Small intestine (tissue), 7 donors: ENCODE measurements at regions not wholly inside any gene's neighbourhood (a gene's known extent, or its start where the extent isn't known, plus 50 kb on each side); places are given as distances from the start of the nearest gene placed in this dataset.

Source experiments
- DNase-seq, 2 donors: peaks; one replicate each; pipeline versions ENCODE4 v3.0.0 to v3.0.0-alpha.2; 2013
- FAIRE-seq: peaks from 2 replicates; lab custom pipeline; 2012; peaks lifted over from hg19 to GRCh38; lab: Jason Lieb, UNC
- H3K27ac ChIP-seq, 3 donors: one replicate each; pipeline ENCODE4 v1.5.1; 2013; ENCODE audit warnings: low read length in 2 of 3, mild to moderate bottlenecking in 2 of 3, control low read depth in 1 of 3, inconsistent platforms in 1 of 3, low read depth in 1 of 3, moderate library complexity in 1 of 3
- H3K27me3 ChIP-seq, 3 donors: one replicate each; pipeline ENCODE4 v1.6.1; 2013; ENCODE audit warnings: low read length in 3 of 3, inconsistent platforms in 1 of 3; ENCODE audit not compliant: control insufficient read depth in 3 of 3, insufficient read depth in 3 of 3
- H3K36me3 ChIP-seq, 3 donors: one replicate each; pipeline ENCODE4 v1.6.1; 2013; ENCODE audit warnings: low read length in 3 of 3, inconsistent platforms in 1 of 3, low read depth in 1 of 3, mild to moderate bottlenecking in 1 of 3, moderate library complexity in 1 of 3; ENCODE audit not compliant: control insufficient read depth in 3 of 3, insufficient read depth in 2 of 3
- H3K4me1 ChIP-seq, 3 donors: one replicate each; pipeline ENCODE4 v1.6.1; 2013; ENCODE audit warnings: low read length in 2 of 3, inconsistent platforms in 1 of 3, low read depth in 1 of 3, mild to moderate bottlenecking in 1 of 3, moderate library complexity in 1 of 3; ENCODE audit not compliant: control insufficient read depth in 3 of 3, insufficient read depth in 2 of 3
- H3K4me3 ChIP-seq, 3 donors: one replicate each; pipeline ENCODE4 v1.5.1; 2013; ENCODE audit warnings: low read length in 3 of 3, control low read depth in 1 of 3, inconsistent platforms in 1 of 3, low read depth in 1 of 3, mild to moderate bottlenecking in 1 of 3, moderate library complexity in 1 of 3
- H3K9me3 ChIP-seq, 2 donors: one replicate each; pipeline ENCODE4 v1.6.1; 2013; ENCODE audit warnings: low read depth in 1 of 2, low read length in 1 of 2; ENCODE audit not compliant: control insufficient read depth in 2 of 2, insufficient read depth in 1 of 2
- WGBS, 3 donors: extraction: QIAGEN DNeasy Blood & Tissue Kit; methylation state at CpG; one replicate each; pipeline ENCODE4 v1.1.7; 2013; 5-methylcytosine and 5-hydroxymethylcytosine counted together
- donor health status: healthy with polysubstance abuse.
- donor health status: control.
- donor health status: control.
- donor health status: Bipolar disorder and iron deficiency.
- donor health status: healthy.

DNA sequence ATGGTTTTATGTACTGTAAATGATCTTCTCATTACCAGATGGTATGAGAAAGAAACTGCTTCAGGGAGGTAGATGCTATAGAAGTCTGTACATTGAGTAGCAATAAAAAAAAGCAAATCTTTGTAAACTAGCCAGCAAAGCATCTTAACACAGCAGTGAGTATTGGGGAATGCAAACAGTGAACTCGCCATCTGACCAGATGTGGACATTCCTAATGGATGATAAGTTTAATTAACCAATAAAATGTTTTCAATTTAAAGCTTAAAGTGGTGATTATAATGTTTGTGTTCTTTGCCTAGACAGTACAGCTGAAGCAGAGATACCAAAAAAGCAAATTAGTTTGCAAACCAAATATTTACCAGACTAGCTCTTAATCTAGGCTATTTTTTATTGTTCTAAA, 1144.2 kb downstream of the FAT4 start:
- no peak for DNase-seq

DNA sequence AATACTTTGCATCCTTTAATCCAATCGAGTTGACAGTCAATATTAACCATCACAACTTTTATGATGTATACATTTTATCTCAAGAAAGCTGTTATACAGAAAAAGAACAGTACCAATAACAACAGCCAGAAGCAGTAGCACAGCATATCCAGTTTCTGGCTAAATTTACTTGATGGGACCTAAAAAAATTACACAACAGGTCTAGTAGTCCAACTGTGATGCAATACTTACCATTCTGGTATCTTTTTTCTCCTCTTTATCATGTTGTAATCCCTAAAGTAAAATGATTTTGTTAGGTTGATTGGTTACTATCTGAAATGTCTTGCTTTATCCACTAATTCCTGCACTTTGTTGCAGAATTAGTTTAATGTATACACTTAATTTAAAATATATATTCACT, 1150.6 kb downstream of the FAT4 start:
- 35 to 70% (median 42%) methylated on average over 1 of the region's 1 CpG for WGBS, 3 donors
- no peak for DNase-seq
- no peaks in the 10 kb centered on the region for H3K36me3 ChIP-seq
- H3K27ac ChIP-seq = no peak overlapping the region
- no peaks in the 10 kb centered on the region for H3K27me3 ChIP-seq
- no peak overlapping the region for H3K4me3 ChIP-seq
- no peaks in the 10 kb centered on the region for H3K9me3 ChIP-seq
- H3K4me1 ChIP-seq = no peaks in the 10 kb centered on the region
- no peak for FAIRE-seq

More for the DNA sequence above, 1144.2 kb downstream of the FAT4 start:
- WGBS, 3 donors = 15 to 57% (median 31%) methylated on average over 1 of the region's 1 CpG
- H3K9me3 ChIP-seq = no peaks in the 10 kb centered on the region
- no peak overlapping the region for H3K27ac ChIP-seq
- no peaks in the 10 kb centered on the region for H3K4me1 ChIP-seq
- no peaks in the 10 kb centered on the region for H3K27me3 ChIP-seq
- FAIRE-seq = no peak
- H3K4me3 ChIP-seq = no peak overlapping the region
- no peaks in the 10 kb centered on the region for H3K36me3 ChIP-seq

DNA sequence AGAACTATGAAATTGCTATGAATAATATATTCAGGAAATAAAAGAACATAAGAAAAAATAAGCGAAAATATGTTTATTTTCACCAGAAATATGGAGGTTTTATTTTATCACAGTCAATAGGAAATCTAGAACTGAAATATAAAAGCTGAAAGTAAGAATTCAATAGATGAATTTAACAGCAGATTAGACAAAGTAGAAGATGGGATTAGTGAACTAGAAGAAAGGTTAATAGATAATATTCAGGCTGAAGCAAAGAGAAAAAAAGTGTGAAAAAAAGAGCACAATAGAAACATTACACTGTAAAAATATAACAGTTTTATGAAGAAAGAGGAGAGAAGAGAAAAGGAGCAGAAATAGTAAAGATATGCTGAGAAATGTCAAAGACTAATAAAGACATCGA, 1152.1 kb downstream of the FAT4 start:
- no peaks in the 10 kb centered on the region for H3K36me3 ChIP-seq
- DNase-seq (no peak), FAIRE-seq (no peak)
- H3K9me3 ChIP-seq = no peaks in the 10 kb centered on the region
- H3K4me1 ChIP-seq = no peaks in the 10 kb centered on the region
- WGBS, 3 donors = 84 to 96% (median 93%) methylated on average over 2 of the region's 2 CpGs
- no peak overlapping the region for H3K27ac ChIP-seq
- no peaks in the 10 kb centered on the region for H3K27me3 ChIP-seq
- no peak overlapping the region for H3K4me3 ChIP-seq

DNA sequence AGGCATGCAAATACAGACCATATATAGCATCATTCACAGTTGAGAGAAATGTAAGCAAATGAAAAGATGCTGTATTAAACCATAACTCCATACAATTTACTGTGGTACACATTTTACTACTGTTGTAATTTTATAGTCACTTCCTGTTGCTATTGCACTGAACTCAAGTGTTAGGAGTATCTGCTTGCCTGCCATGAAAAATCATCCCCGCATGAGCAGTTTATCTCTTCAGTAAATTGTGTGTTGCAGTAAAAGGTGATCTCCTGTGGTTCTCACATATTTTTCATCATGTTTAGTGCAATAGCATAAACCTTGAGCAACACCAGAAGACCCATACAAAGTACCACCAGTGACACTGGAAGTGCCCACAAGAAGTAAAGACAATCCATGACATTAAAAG, 1153.4 kb downstream of the FAT4 start:
- Histone ChIP-seq H3K27ac (no peak overlapping the region), H3K27me3 (no peaks in the 10 kb centered on the region), H3K4me1 (no peaks in the 10 kb centered on the region), H3K4me3 (no peak overlapping the region), H3K9me3 (no peaks in the 10 kb centered on the region), H3K36me3 (no peaks in the 10 kb centered on the region)
- FAIRE-seq (no peak), DNase-seq (no peak)
- WGBS, 3 donors = 90 to 94% (median 92%) methylated on average over 1 of the region's 1 CpG

DNA sequence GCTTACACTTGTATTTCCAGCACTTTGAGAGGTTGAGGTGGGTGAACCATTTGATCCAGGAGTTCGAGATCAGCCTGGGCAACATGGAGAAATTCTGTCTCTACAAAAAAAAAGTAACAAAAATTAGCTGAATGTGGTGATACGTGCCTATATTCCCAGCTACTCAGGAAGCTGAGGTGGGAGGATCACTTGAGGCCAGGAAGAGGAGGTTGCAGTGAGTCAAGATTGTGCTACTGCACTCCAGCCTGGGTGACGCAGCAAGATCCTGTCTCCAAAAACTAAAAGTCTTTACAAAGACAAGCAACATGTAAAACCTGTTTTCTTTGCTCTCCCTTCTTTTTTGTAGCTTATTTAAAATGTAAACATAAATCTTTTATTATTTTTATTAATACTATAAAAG, 1156.1 kb downstream of the FAT4 start:
- H3K27ac ChIP-seq = no peak overlapping the region
- H3K4me1 ChIP-seq = no peaks in the 10 kb centered on the region
- no peak overlapping the region for H3K4me3 ChIP-seq
- WGBS, 3 donors = 60 to 76% (median 63%) methylated on average over 3 of the region's 3 CpGs
- no peaks in the 10 kb centered on the region for H3K36me3 ChIP-seq
- DNase-seq (no peak), FAIRE-seq (no peak)
- H3K9me3 ChIP-seq = peaks cover 0 to 6% of the 10 kb centered on the region in 2 donors
- no peaks in the 10 kb centered on the region for H3K27me3 ChIP-seq

DNA sequence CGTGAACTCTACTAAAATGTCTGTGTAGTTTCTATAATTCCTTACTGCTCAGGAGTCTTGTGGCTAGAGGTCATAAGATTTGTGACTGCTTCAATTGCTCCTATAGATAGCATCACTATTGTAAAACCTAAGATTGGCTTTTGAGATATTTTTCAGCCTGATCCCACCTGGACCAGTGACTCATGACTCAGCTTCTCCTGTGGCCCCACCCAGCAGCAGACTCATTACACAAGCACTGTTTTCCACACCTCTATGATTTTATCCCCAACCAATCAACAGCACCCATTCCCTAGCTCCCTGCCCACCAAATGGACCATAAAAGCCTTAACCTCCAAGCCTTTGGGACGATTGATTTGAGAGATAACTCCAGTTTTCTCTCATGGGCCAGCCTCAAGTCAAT, 1157.0 kb upstream of the INTU start:
- no peaks in the 10 kb centered on the region for H3K4me1 ChIP-seq
- 56 to 77% (median 56%) methylated on average over 2 of the region's 2 CpGs for WGBS, 3 donors
- H3K9me3 ChIP-seq = peaks cover 0 to 20% of the 10 kb centered on the region in 2 donors
- H3K27me3 ChIP-seq = no peaks in the 10 kb centered on the region
- H3K27ac ChIP-seq = no peak overlapping the region
- FAIRE-seq (no peak), DNase-seq (no peak)
- no peaks in the 10 kb centered on the region for H3K36me3 ChIP-seq
- H3K4me3 ChIP-seq = no peak overlapping the region

DNA sequence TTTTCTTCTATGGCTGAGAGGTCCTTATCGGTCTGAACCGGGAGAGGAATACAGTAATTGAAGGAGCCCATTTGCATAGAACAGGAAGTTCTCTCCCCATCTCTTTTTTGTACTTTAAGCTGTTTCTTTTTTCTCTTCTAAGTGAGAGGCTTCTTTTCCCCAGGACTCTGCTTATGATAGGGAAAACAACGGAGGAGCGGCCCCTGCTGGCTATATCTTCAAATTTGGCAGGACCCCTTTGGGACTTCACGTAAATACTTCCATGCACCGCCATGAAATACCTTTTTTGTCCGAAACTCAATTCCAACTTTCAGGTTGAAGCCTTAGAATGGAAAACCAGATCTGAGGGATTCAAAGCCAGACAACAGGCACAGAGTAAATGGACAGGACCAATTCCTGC, 1153.0 kb upstream of the INTU start:
- WGBS, 3 donors = 86 to 93% (median 90%) methylated on average over 7 of the region's 7 CpGs
- Histone ChIP-seq H3K4me1 (no peaks in the 10 kb centered on the region), H3K27ac (no peak overlapping the region), H3K9me3 (peaks cover 0 to 19% of the 10 kb centered on the region in 2 donors), H3K36me3 (no peaks in the 10 kb centered on the region), H3K4me3 (no peak overlapping the region), H3K27me3 (no peaks in the 10 kb centered on the region)
- DNase-seq (no peak), FAIRE-seq (no peak)

DNA sequence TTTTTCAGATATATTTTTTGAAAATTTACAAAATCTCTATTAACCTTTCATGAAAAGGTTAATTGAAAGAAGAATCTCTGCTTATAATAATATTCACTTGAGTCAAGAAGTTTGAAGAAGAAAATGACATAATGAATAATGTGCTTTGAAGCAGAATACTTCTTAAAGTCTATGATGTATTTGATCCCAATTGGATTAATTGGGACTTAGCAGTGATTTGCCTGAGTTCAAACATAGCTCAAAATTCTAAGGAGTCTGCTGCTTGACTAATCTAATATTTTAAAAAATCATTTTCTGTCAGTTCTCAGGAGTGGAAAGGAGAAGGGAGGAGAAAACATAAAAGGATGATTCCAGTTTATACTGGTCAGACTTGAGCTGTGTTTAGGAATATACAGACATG, 1150.4 kb upstream of the INTU start:
- H3K36me3 ChIP-seq = no peaks in the 10 kb centered on the region
- H3K27me3 ChIP-seq = no peaks in the 10 kb centered on the region
- no peak for DNase-seq
- H3K9me3 ChIP-seq = peaks cover 0 to 12% of the 10 kb centered on the region in 2 donors
- FAIRE-seq = no peak
- H3K27ac ChIP-seq = no peak overlapping the region
- H3K4me1 ChIP-seq = no peaks in the 10 kb centered on the region
- no peak overlapping the region for H3K4me3 ChIP-seq

DNA sequence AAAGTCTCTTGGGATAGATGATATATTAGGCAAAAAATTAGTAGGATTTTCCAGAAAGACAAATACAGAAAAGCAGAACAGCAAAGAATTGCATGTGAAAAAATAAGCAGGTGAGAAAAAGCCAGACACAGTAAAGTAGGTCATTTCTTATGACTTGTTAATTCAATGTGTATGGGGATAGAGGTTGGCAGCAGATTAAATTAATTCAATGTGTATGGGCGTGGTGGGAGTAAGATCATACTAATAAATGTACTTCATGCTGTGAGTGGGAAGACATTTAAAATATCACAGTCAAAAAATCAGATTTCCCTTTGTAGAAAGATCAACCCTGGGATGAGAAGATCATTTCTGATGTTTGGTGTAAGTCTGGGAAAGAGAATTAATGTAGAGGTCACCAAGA, 1146.4 kb upstream of the INTU start:
- Histone ChIP-seq H3K4me3 (no peak overlapping the region), H3K4me1 (no peaks in the 10 kb centered on the region), H3K9me3 (no peaks in the 10 kb centered on the region), H3K27me3 (no peaks in the 10 kb centered on the region), H3K27ac (no peak overlapping the region), H3K36me3 (no peaks in the 10 kb centered on the region)
- FAIRE-seq (no peak), DNase-seq (no peak)
- 63 to 81% (median 72%) methylated on average over 1 of the region's 1 CpG for WGBS, 3 donors
